ENCODE measurements at regions not wholly inside any gene's neighbourhood (a gene's known extent, or its start where the extent isn't known, plus 50 kb on each side); places are given as distances from the start of the nearest gene placed in this dataset.

DNA sequence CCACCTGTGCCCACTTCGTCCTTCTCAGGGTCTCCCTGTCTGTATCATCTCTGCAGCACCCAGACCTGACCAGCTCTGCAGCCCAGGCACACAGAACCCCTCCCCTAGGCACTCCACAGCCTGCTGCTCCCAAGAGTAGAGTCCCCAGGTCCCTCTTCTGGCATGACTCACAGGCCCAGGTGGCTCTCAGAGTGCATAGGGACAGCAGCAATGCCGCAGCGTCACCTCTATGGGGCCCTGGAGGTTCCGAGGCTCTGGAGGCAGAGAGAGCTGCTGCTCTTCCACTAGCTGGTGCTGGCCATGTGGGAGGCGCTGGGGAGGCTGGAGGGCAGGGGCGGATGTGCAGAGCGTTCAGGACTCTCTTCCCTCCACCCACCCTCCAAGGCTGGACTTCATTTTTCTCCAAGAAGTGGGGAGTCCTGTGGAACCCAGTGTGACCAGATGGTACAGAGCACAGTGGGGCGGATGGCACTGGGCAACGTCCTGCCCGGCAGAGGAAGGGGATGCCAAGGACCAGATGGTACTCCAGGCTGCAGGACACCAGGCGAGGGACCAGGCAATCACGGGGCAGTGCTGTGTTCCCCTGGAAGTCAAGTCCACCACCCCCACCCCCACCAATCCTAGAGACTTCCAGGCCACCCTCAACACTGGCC, 151.7 kb downstream of the RBFOX3 start:
- no peak for DNase-seq
- Histone ChIP-seq H3K4me1 (replicated peaks; ENCODE audit: insufficient read depth) (no peaks in the 10 kb centered on the region), H2AFZ (no peak overlapping the region), H3K9me3 (ENCODE audit: insufficient read depth, low read depth) (no peaks in the 10 kb centered on the region), H4K20me1 (ENCODE audit: insufficient read depth) (no peaks in the 10 kb centered on the region), H3K4me3 (no peak overlapping the region), H3K36me3 (ENCODE audit: low read depth) (no peaks in the 10 kb centered on the region), H3K9me2 (ENCODE audit: insufficient read depth) (no peaks in the 10 kb centered on the region), H3K4me2 (no peak overlapping the region), H3K27ac (no peak overlapping the region), H3F3A (ENCODE audit: insufficient read depth, low read depth) (no peaks in the 10 kb centered on the region), H3K27me3 (ENCODE audit: insufficient read depth, low read depth) (peaks cover 55% of the 10 kb centered on the region), H3K79me2 (ENCODE audit: low read depth) (no peaks in the 10 kb centered on the region)
- no TSS peak for BruUV-seq (replicated peaks)
- TF ChIP-seq EZH2 (IDR thresholded peaks at IDR 0.05; ENCODE audit: low read depth) (no peak), CTCF (conservative IDR thresholded peaks at IDR 0.05) (no peak)
- ChIA-PET POLR2A (ENCODE audit: unreplicated experiment) (no interaction called here), CTCF (no interaction called here)
- intact Hi-C loops (cut with micrococcal nuclease; ENCODE audit: unreplicated experiment) = no loop called here

DNA sequence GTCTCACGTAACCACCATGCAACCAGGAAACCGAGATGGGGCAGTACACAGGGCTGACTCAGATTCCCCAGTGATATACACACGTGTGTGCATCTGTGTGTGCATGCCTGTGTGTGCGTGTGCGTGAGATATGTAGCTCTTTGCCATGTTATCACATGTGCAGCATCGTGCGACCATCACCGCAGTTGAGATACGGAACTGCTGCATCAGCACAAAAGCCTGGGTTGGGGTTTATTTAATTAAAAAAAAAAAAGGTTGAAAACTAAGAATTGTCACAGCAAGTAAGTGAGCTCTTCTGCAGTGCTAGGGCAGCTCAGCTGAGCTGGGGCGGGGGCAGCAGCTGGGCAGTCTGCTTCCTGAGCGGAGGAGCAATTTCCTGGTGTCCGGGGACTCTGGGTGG, 152.5 kb downstream of the RBFOX3 start:
- H3K36me3 ChIP-seq (ENCODE audit: low read depth) = no peaks in the 10 kb centered on the region
- no peaks in the 10 kb centered on the region for H3K9me2 ChIP-seq (ENCODE audit: insufficient read depth)
- H3K79me2 ChIP-seq (ENCODE audit: low read depth) = no peaks in the 10 kb centered on the region
- TF ChIP-seq CTCF (conservative IDR thresholded peaks at IDR 0.05) (no peak), EZH2 (IDR thresholded peaks at IDR 0.05; ENCODE audit: low read depth) (no peak)
- H3K9me3 ChIP-seq (ENCODE audit: insufficient read depth, low read depth) = no peaks in the 10 kb centered on the region
- ChIA-PET CTCF (no interaction called here), POLR2A (ENCODE audit: unreplicated experiment) (no interaction called here)
- H3K27ac ChIP-seq = no peak overlapping the region
- peaks cover 58% of the 10 kb centered on the region for H3K27me3 ChIP-seq (ENCODE audit: insufficient read depth, low read depth)
- H3K4me1 ChIP-seq (replicated peaks; ENCODE audit: insufficient read depth) = no peaks in the 10 kb centered on the region
- H3F3A ChIP-seq (ENCODE audit: insufficient read depth, low read depth) = no peaks in the 10 kb centered on the region
- BruUV-seq (replicated peaks) = no TSS peak
- H3K4me2 ChIP-seq = no peak overlapping the region
- H2AFZ ChIP-seq = no peak overlapping the region
- no peak for DNase-seq
- no peaks in the 10 kb centered on the region for H4K20me1 ChIP-seq (ENCODE audit: insufficient read depth)
- intact Hi-C loops (cut with micrococcal nuclease; ENCODE audit: unreplicated experiment) = no loop called here
- no peak overlapping the region for H3K4me3 ChIP-seq

- H3K4me1 ChIP-seq (replicated peaks; ENCODE audit: insufficient read depth) = no peaks in the 10 kb centered on the region
- no peak for DNase-seq
- no peak overlapping the region for H3K4me3 ChIP-seq
- no peaks in the 10 kb centered on the region for H3K36me3 ChIP-seq (ENCODE audit: low read depth)
- ChIA-PET POLR2A (ENCODE audit: unreplicated experiment) (no interaction called here), CTCF (no interaction called here)
- no TSS peak for BruUV-seq (replicated peaks)
- H2AFZ ChIP-seq = no peak overlapping the region
- H3K4me2 ChIP-seq = no peak overlapping the region
- H3K9me3 ChIP-seq (ENCODE audit: insufficient read depth, low read depth) = no peaks in the 10 kb centered on the region
- H3K9me2 ChIP-seq (ENCODE audit: insufficient read depth) = no peaks in the 10 kb centered on the region
- no peak for TF ChIP-seq EZH2 (IDR thresholded peaks at IDR 0.05; ENCODE audit: low read depth)
- TF ChIP-seq CTCF (conservative IDR thresholded peaks at IDR 0.05) = no peak
- H3K27me3 ChIP-seq (ENCODE audit: insufficient read depth, low read depth) = peaks cover 61% of the 10 kb centered on the region
- no peaks in the 10 kb centered on the region for H3F3A ChIP-seq (ENCODE audit: insufficient read depth, low read depth)
- intact Hi-C loops (cut with micrococcal nuclease; ENCODE audit: unreplicated experiment) = no loop called here
- H3K27ac ChIP-seq = no peak overlapping the region
- H3K79me2 ChIP-seq (ENCODE audit: low read depth) = no peaks in the 10 kb centered on the region
- H4K20me1 ChIP-seq (ENCODE audit: insufficient read depth) = no peaks in the 10 kb centered on the region
Observed at GRCh38 chr17:79457889-79458288, 153.0 kb downstream of the RBFOX3 start.
